ENCODE measurements at regions not wholly inside any gene's neighbourhood (a gene's known extent, or its start where the extent isn't known, plus 50 kb on each side); places are given as distances from the start of the nearest gene placed in this dataset.
"Not testable (repeated sequence)": the region's sequence is repeated elsewhere in the genome, so short reads cannot be mapped to it uniquely, and the experiment has no call there.

GRCh38 chr15:98289747-98290146 lies 329.2 kb downstream of the ARRDC4 start:
- intact Hi-C loops (cut with micrococcal nuclease; ENCODE audit: unreplicated experiment): loop anchor here (5.0 kb wide), 1 partner anchor 112 kb away; no protein-coding TSS in a partner anchor
- H3K9me3 Mint-ChIP-seq (ENCODE audit: low read depth, unreplicated experiment): peaks cover 3% of the 10 kb centered on the region
- TF ChIP-seq CTCF (IDR thresholded peaks at IDR 0.05; ENCODE audit: unreplicated experiment): no peak
- no peak for DNase-seq
- CTCF ChIA-PET: no interaction called here
- H3K4me3 Mint-ChIP-seq (ENCODE audit: low read depth, unreplicated experiment): no peak overlapping the region
- no peak overlapping the region for H3K27ac Mint-ChIP-seq (ENCODE audit: unreplicated experiment)
- no TSS peak for BruUV-seq (replicated peaks)
- no peaks in the 10 kb centered on the region for H3K36me3 Mint-ChIP-seq (ENCODE audit: insufficient read depth, unreplicated experiment)
- peaks cover 31% of the 10 kb centered on the region for H3K27me3 Mint-ChIP-seq (ENCODE audit: unreplicated experiment)
- H3K4me1 Mint-ChIP-seq (ENCODE audit: low read depth, unreplicated experiment): no peaks in the 10 kb centered on the region

DNA sequence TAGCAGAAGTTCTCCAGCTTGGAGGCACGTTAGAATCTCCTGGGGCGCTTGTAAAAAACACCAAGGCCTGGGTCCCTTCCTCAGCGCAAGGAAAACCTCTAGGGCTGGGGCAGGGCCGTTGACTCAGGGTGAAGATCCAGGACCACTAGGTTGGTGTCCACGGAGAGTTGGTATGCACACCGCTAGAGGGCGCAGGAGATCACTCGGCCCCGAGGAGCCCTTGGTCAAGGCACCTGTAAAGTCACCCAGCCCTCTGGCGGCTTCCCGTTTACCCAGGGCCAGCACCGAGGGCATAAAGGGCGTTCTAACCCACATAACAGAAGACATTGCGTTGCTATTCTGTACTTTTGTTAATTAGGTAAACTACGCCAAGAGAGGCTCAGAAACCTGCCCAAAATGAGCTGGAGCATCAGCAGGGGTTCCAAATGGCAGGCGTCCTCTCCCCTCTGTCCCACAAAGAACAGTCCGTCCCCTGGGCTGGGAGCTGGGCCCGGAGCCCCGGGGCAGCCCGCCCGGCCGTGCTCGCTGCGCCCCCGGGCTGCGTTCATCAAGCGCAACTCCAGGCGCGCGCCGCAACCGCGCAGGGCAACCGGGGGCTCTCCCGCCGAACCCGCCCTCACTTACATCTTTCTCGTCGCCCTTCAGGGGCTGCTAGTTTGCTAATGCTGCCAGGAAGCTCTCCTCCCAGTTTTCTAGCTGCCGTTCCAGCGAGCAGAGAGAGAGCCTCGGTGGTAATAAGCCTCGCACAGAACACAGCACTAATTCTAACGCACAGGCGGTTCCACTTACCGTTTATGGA lies 332.1 kb downstream of the ARRDC4 start:
- intact Hi-C loops (cut with micrococcal nuclease; ENCODE audit: unreplicated experiment): loop anchor here (5.0 kb wide), 1 partner anchor 115 kb away; no protein-coding TSS in a partner anchor
- peaks cover 41% of the 10 kb centered on the region for H3K27me3 Mint-ChIP-seq (ENCODE audit: unreplicated experiment)
- peak; percentile 72 for DNase-seq
- H3K4me3 Mint-ChIP-seq (ENCODE audit: low read depth, unreplicated experiment): no peak overlapping the region
- H3K27ac Mint-ChIP-seq (ENCODE audit: unreplicated experiment): no peak overlapping the region
- no peaks in the 10 kb centered on the region for H3K9me3 Mint-ChIP-seq (ENCODE audit: low read depth, unreplicated experiment)
- CTCF ChIA-PET: no interaction called here
- H3K36me3 Mint-ChIP-seq (ENCODE audit: insufficient read depth, unreplicated experiment): no peaks in the 10 kb centered on the region
- H3K4me1 Mint-ChIP-seq (ENCODE audit: low read depth, unreplicated experiment): no peaks in the 10 kb centered on the region
- BruUV-seq (replicated peaks): no TSS peak
- TF ChIP-seq CTCF (IDR thresholded peaks at IDR 0.05; ENCODE audit: unreplicated experiment): peak; percentile 61

- no TSS peak for BruUV-seq (replicated peaks)
- H3K4me1 Mint-ChIP-seq (ENCODE audit: low read depth, unreplicated experiment): no peaks in the 10 kb centered on the region
- H3K27me3 Mint-ChIP-seq (ENCODE audit: unreplicated experiment): peaks cover 56% of the 10 kb centered on the region
Observed at GRCh38 chr15:98294126-98294525, 333.6 kb downstream of the ARRDC4 start.

GRCh38 chr15:98295101-98295759 lies 334.7 kb downstream of the ARRDC4 start:
- H3K4me1 Mint-ChIP-seq (ENCODE audit: low read depth, unreplicated experiment); BruUV-seq (replicated peaks); H3K4me3 Mint-ChIP-seq (ENCODE audit: low read depth, unreplicated experiment); H3K9me3 Mint-ChIP-seq (ENCODE audit: low read depth, unreplicated experiment); H3K36me3 Mint-ChIP-seq (ENCODE audit: insufficient read depth, unreplicated experiment); H3K27ac Mint-ChIP-seq (ENCODE audit: unreplicated experiment): not testable (repeated sequence)
- H3K27me3 Mint-ChIP-seq (ENCODE audit: unreplicated experiment): peaks cover 61% of the 10 kb centered on the region
- DNase-seq: peak; percentile 30
- peak; percentile 25 for TF ChIP-seq CTCF (IDR thresholded peaks at IDR 0.05; ENCODE audit: unreplicated experiment)
- CTCF ChIA-PET: interaction anchor here (0.6 to 2.1 kb wide), 4 partner anchors 16 to 1522 kb away, joined by 3 to 4 read pairs (median 3); no protein-coding TSS in a partner anchor
- intact Hi-C loops (cut with micrococcal nuclease; ENCODE audit: unreplicated experiment): loop anchor here (1.0 kb wide), 1 partner anchor 386 kb away; no protein-coding TSS in a partner anchor

More at GRCh38 chr15:98294126-98294525, 333.6 kb downstream of the ARRDC4 start:
- DNase-seq: no peak
- no peaks in the 10 kb centered on the region for H3K36me3 Mint-ChIP-seq (ENCODE audit: insufficient read depth, unreplicated experiment)
- no peaks in the 10 kb centered on the region for H3K9me3 Mint-ChIP-seq (ENCODE audit: low read depth, unreplicated experiment)
- intact Hi-C loops (cut with micrococcal nuclease; ENCODE audit: unreplicated experiment): loop anchor here (5.0 kb wide), 1 partner anchor 117 kb away; no protein-coding TSS in a partner anchor
- CTCF ChIA-PET: no interaction called here
- H3K4me3 Mint-ChIP-seq (ENCODE audit: low read depth, unreplicated experiment): no peak overlapping the region
- no peak overlapping the region for H3K27ac Mint-ChIP-seq (ENCODE audit: unreplicated experiment)
- no peak for TF ChIP-seq CTCF (IDR thresholded peaks at IDR 0.05; ENCODE audit: unreplicated experiment)
